GM12873 (cell line): ENCODE measurements at regions not wholly inside any gene's neighbourhood (a gene's known extent, or its start where the extent isn't known, plus 50 kb on each side); places are given as distances from the start of the nearest gene placed in this dataset.

ENCODE experiments used
- TF ChIP-seq, protein P1 (sequence below): IDR thresholded peaks from 2 replicates; pipeline ENCODE4 v1.5.1; 2012; ENCODE audit warnings: low read depth, mild to moderate bottlenecking, moderate library complexity, low read length, control low read depth; ENCODE audit not compliant: insufficient read depth; ENCODE audit errors: missing control alignments

DNA sequence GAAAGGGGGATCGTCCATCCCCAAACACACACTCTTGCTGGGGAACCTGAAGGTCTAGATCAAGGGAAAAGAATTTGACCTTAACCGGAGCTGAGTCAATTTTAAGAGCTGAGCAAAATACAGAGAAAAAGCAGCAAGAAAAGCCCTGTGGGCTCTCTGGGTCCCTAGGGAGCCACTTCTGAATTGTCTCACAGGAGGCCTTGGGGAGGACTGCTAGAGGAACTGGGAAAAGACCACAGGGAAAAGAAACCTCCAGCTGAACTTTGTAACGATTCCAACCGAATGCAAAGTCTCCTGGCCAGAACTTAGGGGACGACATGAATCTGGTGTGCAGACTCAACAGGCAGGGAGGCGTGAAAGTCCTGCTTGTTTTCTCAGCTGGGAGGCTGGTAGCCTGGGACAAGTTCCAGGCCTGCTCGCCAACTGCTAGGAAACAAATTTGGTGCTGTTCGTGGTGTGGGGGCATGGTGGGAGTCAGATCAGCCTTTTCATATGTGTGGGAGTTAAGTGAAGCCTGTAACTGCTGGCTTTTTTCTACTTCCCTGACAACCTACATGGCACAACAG lies 644.6 kb upstream of the CNTNAP5 start:
- TF ChIP-seq, protein P1, sequence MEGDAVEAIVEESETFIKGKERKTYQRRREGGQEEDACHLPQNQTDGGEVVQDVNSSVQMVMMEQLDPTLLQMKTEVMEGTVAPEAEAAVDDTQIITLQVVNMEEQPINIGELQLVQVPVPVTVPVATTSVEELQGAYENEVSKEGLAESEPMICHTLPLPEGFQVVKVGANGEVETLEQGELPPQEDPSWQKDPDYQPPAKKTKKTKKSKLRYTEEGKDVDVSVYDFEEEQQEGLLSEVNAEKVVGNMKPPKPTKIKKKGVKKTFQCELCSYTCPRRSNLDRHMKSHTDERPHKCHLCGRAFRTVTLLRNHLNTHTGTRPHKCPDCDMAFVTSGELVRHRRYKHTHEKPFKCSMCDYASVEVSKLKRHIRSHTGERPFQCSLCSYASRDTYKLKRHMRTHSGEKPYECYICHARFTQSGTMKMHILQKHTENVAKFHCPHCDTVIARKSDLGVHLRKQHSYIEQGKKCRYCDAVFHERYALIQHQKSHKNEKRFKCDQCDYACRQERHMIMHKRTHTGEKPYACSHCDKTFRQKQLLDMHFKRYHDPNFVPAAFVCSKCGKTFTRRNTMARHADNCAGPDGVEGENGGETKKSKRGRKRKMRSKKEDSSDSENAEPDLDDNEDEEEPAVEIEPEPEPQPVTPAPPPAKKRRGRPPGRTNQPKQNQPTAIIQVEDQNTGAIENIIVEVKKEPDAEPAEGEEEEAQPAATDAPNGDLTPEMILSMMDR: no peak

DNA sequence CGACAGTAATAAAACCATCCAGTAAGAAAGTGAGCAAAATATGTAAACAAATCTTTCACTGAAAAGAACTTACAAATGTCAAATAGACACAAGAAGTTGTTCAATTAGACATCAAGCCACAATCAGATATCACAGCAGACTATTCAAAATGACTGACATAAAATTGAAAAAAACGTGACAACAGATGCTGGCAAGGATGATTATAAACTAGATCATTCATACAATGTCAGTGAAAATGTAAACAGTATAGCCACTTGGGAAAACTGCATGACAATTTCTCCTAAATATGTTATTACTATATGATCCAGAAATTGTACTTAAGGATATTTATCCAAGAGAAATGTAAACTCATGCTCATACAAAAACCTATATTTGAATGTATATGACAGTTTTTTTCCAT lies 609.4 kb upstream of the CNTNAP5 start:
- TF ChIP-seq, protein P1: no peak

DNA sequence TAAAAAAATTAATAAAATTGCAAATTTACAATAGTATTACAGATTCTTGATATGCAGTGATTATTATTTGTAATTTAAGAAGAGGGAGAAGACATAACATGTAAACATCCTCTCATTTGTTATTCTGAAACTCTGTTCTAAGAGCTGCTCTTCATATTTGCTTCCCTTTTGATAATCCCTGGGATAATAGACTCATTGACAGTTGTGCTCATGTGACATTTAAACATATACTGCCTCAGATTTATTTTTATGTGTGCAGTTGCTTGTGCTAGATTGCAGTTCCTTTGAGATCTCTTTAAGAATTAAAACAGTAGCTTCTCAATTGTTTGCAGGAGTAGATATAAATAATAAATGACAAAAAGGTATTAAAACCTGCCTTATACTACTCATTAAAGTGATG lies 605.1 kb upstream of the CNTNAP5 start:
- TF ChIP-seq, protein P1: no peak

DNA sequence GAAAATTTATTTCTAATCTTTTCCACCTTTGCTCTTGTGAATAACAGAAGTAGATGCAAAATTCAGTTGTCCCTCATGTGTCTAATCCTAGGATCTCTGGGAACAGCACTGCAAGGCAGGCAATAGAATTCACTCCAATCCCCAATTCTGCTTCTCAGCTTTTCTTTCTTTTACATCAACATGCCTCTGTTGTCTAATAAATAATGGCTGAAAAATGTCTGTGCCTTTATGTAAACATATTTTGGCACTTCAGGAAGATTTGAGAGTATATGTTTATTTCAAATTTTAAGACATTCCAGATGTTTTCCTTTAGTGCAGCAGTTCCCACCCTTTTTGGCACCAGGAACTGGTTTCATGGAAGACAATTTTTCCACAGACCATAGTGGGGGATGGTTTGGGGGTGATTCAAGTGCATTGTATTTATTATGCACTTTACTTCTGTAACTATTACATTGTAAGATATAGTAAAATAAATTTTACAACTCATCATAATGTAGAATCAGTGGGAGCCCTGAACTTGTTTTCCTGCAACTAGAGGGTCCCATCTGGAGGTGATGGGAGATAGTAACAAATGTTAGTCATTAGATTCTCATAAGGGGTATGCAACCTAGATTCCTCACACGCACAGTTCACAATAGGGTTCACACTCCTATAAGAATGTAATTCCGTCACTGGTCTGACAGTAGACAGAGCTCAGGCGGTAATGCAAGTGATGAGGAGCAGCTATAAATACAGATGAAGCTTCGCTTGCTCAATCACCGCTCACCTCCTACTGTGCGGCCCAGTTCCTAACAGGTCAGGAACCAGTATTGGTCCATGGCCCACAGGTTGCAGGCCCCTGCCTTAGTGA lies 590.3 kb upstream of the CNTNAP5 start:
- TF ChIP-seq, protein P1: no peak

DNA sequence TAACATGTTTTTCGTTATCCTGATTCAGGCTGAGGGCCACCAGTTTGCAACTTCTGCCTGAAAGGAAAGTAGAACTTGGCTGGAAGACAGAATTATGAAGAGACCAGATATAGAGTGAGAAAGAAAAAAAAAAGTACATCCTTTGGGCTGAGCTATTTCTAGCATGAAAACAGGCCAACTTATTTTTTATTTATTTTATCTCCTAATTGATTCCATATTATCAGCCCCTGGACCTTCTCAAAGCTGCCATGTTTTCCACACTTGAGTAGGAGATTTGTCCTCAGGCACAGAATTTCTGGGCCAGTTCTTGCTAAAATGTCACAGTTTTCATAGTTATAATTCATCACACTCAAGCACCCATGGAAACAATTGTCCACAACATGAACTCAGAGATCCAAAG lies 586.8 kb upstream of the CNTNAP5 start:
- TF ChIP-seq, protein P1: no peak

DNA sequence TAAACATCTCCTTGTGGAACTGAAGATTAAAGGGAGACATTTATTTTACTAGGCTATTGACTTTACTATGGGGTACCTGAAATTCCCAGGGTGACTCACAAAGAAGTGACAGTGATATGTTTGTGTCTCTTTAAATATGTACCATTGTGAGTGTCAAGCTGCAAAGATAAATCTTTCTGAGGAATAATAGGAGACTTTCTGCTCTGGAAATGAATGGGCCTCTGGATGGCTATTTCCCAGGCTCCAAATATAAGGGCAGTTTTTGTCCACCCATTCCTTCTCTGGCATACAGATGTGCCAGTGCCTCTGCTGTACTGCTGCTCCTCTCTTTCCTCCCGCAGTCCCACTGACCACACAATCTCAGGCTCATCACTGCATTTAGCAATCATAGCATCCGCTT lies 586.4 kb upstream of the CNTNAP5 start:
- TF ChIP-seq, protein P1: no peak

DNA sequence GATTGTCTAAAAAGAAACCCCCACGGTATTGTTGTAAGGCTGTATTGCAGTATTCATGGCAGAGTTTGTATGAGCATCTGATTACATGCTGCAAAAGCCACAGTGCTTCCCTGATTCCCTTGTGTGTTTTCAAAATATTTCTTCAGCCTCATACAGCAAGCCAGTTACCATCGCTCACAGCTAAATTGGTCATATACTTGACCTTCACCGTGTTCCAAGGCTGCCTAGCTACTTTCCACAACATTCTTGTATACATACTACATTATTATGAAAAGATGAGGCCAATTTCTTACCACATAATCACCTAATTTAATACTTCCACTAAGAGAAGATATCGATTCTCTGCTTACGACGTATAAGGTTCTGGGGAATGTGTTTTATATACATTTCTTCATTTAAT lies 576.3 kb upstream of the CNTNAP5 start:
- TF ChIP-seq, protein P1: no peak
